Esophagus squamous epithelium (tissue), 4 donors: ENCODE measurements at regions not wholly inside any gene's neighbourhood (a gene's known extent, or its start where the extent isn't known, plus 50 kb on each side); places are given as distances from the start of the nearest gene placed in this dataset.

ENCODE experiments used
- POLR2A ChIP-seq, 4 donors: fragments of 450-650 bp; IDR thresholded peaks; one replicate each; pipeline ENCODE4 v1.6.1; 2017; ENCODE audit warnings: antibody characterized with exemption in 4 of 4, mild to moderate bottlenecking in 4 of 4, moderate library complexity in 3 of 4
- TF ChIP-seq, protein P1 (sequence below), 6 experiments: fragments of 450-650 bp in 4 of 6; fragments of 200-600 bp in 2 of 6; sonication (generic) in 2 of 6; IDR thresholded peaks; one replicate each; pipeline ENCODE4 v1.5.1; 2016 to 2019; ENCODE audit warnings: antibody characterized with exemption in 6 of 6, mild to moderate bottlenecking in 4 of 6, moderate library complexity in 4 of 6

DNA sequence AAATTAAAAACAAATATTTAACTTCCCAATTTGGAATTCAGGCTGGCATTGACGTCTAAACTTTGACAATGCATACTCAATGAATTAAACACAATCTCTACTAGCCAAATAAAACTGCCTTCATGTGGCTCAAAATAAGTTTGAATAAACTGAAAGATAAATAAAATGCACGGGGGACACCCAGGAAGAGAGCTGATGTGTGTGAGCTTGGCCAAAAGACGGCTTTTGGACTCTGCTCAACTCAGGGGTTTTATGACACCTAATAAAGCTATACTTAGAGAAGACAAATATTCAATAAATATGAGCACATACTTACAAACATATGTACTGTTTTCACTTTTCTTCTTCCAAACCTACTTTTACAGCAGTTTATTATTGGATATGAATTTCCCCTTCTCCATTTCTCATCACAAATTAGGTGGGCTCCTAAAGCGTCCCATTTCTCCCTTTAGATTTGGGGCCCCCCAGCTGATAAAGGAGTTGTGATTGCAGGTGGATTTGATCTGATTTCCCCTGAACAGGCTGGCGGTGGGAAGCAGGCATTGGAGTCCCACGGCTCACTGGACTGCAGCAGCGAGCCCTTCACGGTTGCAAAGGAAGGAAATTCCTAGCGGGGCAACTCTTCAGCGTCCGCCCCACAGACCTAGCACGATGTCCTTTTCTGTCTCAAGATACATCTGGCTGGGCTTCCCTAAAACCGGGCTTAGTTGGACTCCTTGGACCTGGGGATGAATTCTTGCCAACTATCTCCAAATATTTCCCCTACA, 79.6 kb downstream of the INSIG1 start:
- no peak for TF ChIP-seq POLR2A (IDR thresholded peaks at IDR 0.05)
- TF ChIP-seq, protein P1, sequence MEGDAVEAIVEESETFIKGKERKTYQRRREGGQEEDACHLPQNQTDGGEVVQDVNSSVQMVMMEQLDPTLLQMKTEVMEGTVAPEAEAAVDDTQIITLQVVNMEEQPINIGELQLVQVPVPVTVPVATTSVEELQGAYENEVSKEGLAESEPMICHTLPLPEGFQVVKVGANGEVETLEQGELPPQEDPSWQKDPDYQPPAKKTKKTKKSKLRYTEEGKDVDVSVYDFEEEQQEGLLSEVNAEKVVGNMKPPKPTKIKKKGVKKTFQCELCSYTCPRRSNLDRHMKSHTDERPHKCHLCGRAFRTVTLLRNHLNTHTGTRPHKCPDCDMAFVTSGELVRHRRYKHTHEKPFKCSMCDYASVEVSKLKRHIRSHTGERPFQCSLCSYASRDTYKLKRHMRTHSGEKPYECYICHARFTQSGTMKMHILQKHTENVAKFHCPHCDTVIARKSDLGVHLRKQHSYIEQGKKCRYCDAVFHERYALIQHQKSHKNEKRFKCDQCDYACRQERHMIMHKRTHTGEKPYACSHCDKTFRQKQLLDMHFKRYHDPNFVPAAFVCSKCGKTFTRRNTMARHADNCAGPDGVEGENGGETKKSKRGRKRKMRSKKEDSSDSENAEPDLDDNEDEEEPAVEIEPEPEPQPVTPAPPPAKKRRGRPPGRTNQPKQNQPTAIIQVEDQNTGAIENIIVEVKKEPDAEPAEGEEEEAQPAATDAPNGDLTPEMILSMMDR (IDR thresholded peaks at IDR 0.05) = no peak
